ENCODE measurements at regions not wholly inside any gene's neighbourhood (a gene's known extent, or its start where the extent isn't known, plus 50 kb on each side); places are given as distances from the start of the nearest gene placed in this dataset.

- no peak for ATAC-seq (ENCODE audit: insufficient read depth, low FRiP score)
Observed at GRCh38 chr5:112637343-112637742, 100.3 kb upstream of the APC start.

GRCh38 chr5:112640546-112640945 lies 97.1 kb upstream of the APC start:
- H3K9ac ChIP-seq (ENCODE audit: insufficient read depth in 1 of 2, low read length in 2 of 2) = no peak overlapping the region
- H3K27ac ChIP-seq (ENCODE audit: low read depth in 1 of 2, low read length in 1 of 2) = no peak overlapping the region
- H3K4me1 ChIP-seq (ENCODE audit: control insufficient read depth in 5 of 5, insufficient read depth in 5 of 5, low read length in 5 of 5) = peaks cover 0 to 9% (median 2%) of the 10 kb centered on the region in 5 donors
- no peaks in the 10 kb centered on the region for H3K27me3 ChIP-seq (ENCODE audit: control insufficient read depth in 3 of 3, insufficient read depth in 3 of 3, low read length in 2 of 3)
- no peaks in the 10 kb centered on the region for H3K36me3 ChIP-seq (ENCODE audit: control insufficient read depth in 4 of 4, insufficient read depth in 4 of 4, low read length in 4 of 4)
- WGBS, 2 donors = 88 to 90% methylated on average over 1 of the region's 1 CpG
- H3K9me3 ChIP-seq (ENCODE audit: control insufficient read depth in 4 of 4, insufficient read depth in 3 of 4, low read length in 3 of 4) = no peaks in the 10 kb centered on the region
- DNase-seq (no peak), ATAC-seq (ENCODE audit: insufficient read depth, low FRiP score) (no peak)
- TF ChIP-seq CTCF (IDR thresholded peaks at IDR 0.05; ENCODE audit: control extremely low read depth, extremely low read depth) = no peak
- H3K4me3 ChIP-seq = no peak overlapping the region

More at GRCh38 chr5:112637343-112637742, 100.3 kb upstream of the APC start:
- DNase-seq = no peak
- H3K9ac ChIP-seq (ENCODE audit: insufficient read depth in 1 of 2, low read length in 2 of 2) = no peak overlapping the region
- no peaks in the 10 kb centered on the region for H3K36me3 ChIP-seq (ENCODE audit: control insufficient read depth in 4 of 4, insufficient read depth in 4 of 4, low read length in 4 of 4)
- peaks cover 0 to 2% (median 0%) of the 10 kb centered on the region in 4 donors for H3K9me3 ChIP-seq (ENCODE audit: control insufficient read depth in 4 of 4, insufficient read depth in 3 of 4, low read length in 3 of 4)
- no peak overlapping the region for H3K27ac ChIP-seq (ENCODE audit: low read depth in 1 of 2, low read length in 1 of 2)
- peaks cover 0 to 9% (median 2%) of the 10 kb centered on the region in 5 donors for H3K4me1 ChIP-seq (ENCODE audit: control insufficient read depth in 5 of 5, insufficient read depth in 5 of 5, low read length in 5 of 5)
- H3K4me3 ChIP-seq = no peak overlapping the region
- no peaks in the 10 kb centered on the region for H3K27me3 ChIP-seq (ENCODE audit: control insufficient read depth in 3 of 3, insufficient read depth in 3 of 3, low read length in 2 of 3)
- no peak for TF ChIP-seq CTCF (IDR thresholded peaks at IDR 0.05; ENCODE audit: control extremely low read depth, extremely low read depth)

GRCh38 chr5:112641515-112642110 lies 96.1 kb upstream of the APC start:
- Histone ChIP-seq H3K9ac (ENCODE audit: insufficient read depth in 1 of 2, low read length in 2 of 2) (no peak overlapping the region), H3K27me3 (ENCODE audit: control insufficient read depth in 3 of 3, insufficient read depth in 3 of 3, low read length in 2 of 3) (no peaks in the 10 kb centered on the region), H3K27ac (ENCODE audit: low read depth in 1 of 2, low read length in 1 of 2) (no peak overlapping the region), H3K9me3 (ENCODE audit: control insufficient read depth in 4 of 4, insufficient read depth in 3 of 4, low read length in 3 of 4) (no peaks in the 10 kb centered on the region), H3K4me3 (no peak overlapping the region), H3K4me1 (ENCODE audit: control insufficient read depth in 5 of 5, insufficient read depth in 5 of 5, low read length in 5 of 5) (peaks cover 0 to 4% (median 2%) of the 10 kb centered on the region in 5 donors), H3K36me3 (ENCODE audit: control insufficient read depth in 4 of 4, insufficient read depth in 4 of 4, low read length in 4 of 4) (no peaks in the 10 kb centered on the region)
- ATAC-seq (ENCODE audit: insufficient read depth, low FRiP score) (no peak), DNase-seq (no peak)
- WGBS, 2 donors = 84 to 85% methylated on average over 4 of the region's 4 CpGs
- TF ChIP-seq CTCF (IDR thresholded peaks at IDR 0.05; ENCODE audit: control extremely low read depth, extremely low read depth) = no peak

- Histone ChIP-seq H3K4me1 (ENCODE audit: control insufficient read depth in 5 of 5, insufficient read depth in 5 of 5, low read length in 5 of 5) (peaks cover 0 to 4% (median 2%) of the 10 kb centered on the region in 5 donors), H3K4me3 (no peak overlapping the region), H3K9me3 (ENCODE audit: control insufficient read depth in 4 of 4, insufficient read depth in 3 of 4, low read length in 3 of 4) (no peaks in the 10 kb centered on the region), H3K9ac (ENCODE audit: insufficient read depth in 1 of 2, low read length in 2 of 2) (no peak overlapping the region), H3K27ac (ENCODE audit: low read depth in 1 of 2, low read length in 1 of 2) (no peak overlapping the region), H3K36me3 (ENCODE audit: control insufficient read depth in 4 of 4, insufficient read depth in 4 of 4, low read length in 4 of 4) (no peaks in the 10 kb centered on the region), H3K27me3 (ENCODE audit: control insufficient read depth in 3 of 3, insufficient read depth in 3 of 3, low read length in 2 of 3) (no peaks in the 10 kb centered on the region)
- TF ChIP-seq CTCF (IDR thresholded peaks at IDR 0.05; ENCODE audit: control extremely low read depth, extremely low read depth) = no peak
- DNase-seq (no peak), ATAC-seq (ENCODE audit: insufficient read depth, low FRiP score) (no peak)
Observed at GRCh38 chr5:112642885-112643284, 94.8 kb upstream of the APC start.

Data from lung (tissue), 11 donors.